ENCODE measurements at regions not wholly inside any gene's neighbourhood (a gene's known extent, or its start where the extent isn't known, plus 50 kb on each side); places are given as distances from the start of the nearest gene placed in this dataset.

GRCh38 chr1:30332116-30333094, 391.0 kb downstream of the MATN1 start:
- DNase-seq (ENCODE audit: low read depth in 3 of 3), result no peak

GRCh38 chr1:30331415-30332065, 391.8 kb downstream of the MATN1 start:
- DNase-seq (ENCODE audit: low read depth in 3 of 3), result no peak

GRCh38 chr1:30330644-30331043, 392.7 kb downstream of the MATN1 start:
- DNase-seq (ENCODE audit: low read depth in 3 of 3), result no peak

GRCh38 chr1:30329802-30330557, 393.4 kb downstream of the MATN1 start:
- DNase-seq (ENCODE audit: low read depth in 3 of 3), result no peak

GRCh38 chr1:30329263-30329753, 394.1 kb downstream of the MATN1 start:
- no peak for DNase-seq (ENCODE audit: low read depth in 3 of 3)

- no peak for DNase-seq (ENCODE audit: low read depth in 3 of 3)
Observed at GRCh38 chr1:30328401-30329262, 394.8 kb downstream of the MATN1 start.

GRCh38 chr1:30328100-30328370, 395.4 kb downstream of the MATN1 start:
- DNase-seq (ENCODE audit: low read depth in 3 of 3), result no peak

- DNase-seq (ENCODE audit: low read depth in 3 of 3), result no peak
Observed at GRCh38 chr1:30327370-30328099, 395.9 kb downstream of the MATN1 start.

- DNase-seq (ENCODE audit: low read depth in 3 of 3), result no peak
Observed at GRCh38 chr1:30325999-30326398, 397.4 kb downstream of the MATN1 start.

GRCh38 chr1:30325085-30325935, 398.1 kb downstream of the MATN1 start:
- DNase-seq (ENCODE audit: low read depth in 3 of 3), result no peak

- DNase-seq (ENCODE audit: low read depth in 3 of 3), result no peak
Observed at GRCh38 chr1:30324251-30325084, 398.9 kb downstream of the MATN1 start.

GRCh38 chr1:30323841-30324240, 399.5 kb downstream of the MATN1 start:
- DNase-seq (ENCODE audit: low read depth in 3 of 3), result no peak

- no peak for DNase-seq (ENCODE audit: low read depth in 3 of 3)
Observed at GRCh38 chr1:30323352-30323751, 400.0 kb downstream of the MATN1 start.

- no peak for DNase-seq (ENCODE audit: low read depth in 3 of 3)
Observed at GRCh38 chr1:30322859-30323257, 400.5 kb downstream of the MATN1 start.

- DNase-seq (ENCODE audit: low read depth in 3 of 3), result no peak
Observed at GRCh38 chr1:30321996-30322858, 401.2 kb downstream of the MATN1 start.

GRCh38 chr1:30321246-30321910, 402.0 kb downstream of the MATN1 start:
- DNase-seq (ENCODE audit: low read depth in 3 of 3), result no peak

GRCh38 chr1:30320581-30320890, 402.8 kb downstream of the MATN1 start:
- DNase-seq (ENCODE audit: low read depth in 3 of 3), result no peak

Measured in stimulated activated CD4-positive, alpha-beta T cell treated with anti-CD3 and anti-CD28 coated beads, TNF-alpha, amount 100 ng/mL, for 48 hours (primary cell).